Stimulated activated CD4-positive, alpha-beta T cell treated with anti-CD3 and anti-CD28 coated beads, Interleukin-1b, Interleukin-23, amount 100 ng/mL, for 24 hours (primary cell): ENCODE measurements at regions not wholly inside any gene's neighbourhood (a gene's known extent, or its start where the extent isn't known, plus 50 kb on each side); places are given as distances from the start of the nearest gene placed in this dataset.

Source experiments
- DNase-seq, 4 experiments: peaks; one replicate each; pipeline ENCODE4 v3.0.0-alpha.2; 2020; ENCODE audit warnings: low read depth in 4 of 4, low spot score in 1 of 4

- DNase-seq, result no peak
Observed at GRCh38 chr2:239693761-239694415, 293.1 kb upstream of the HDAC4 start.

GRCh38 chr2:239693330-239693729 is 292.5 kb upstream of the HDAC4 start:
- DNase-seq, result no peak

GRCh38 chr2:239692919-239693318 is 292.1 kb upstream of the HDAC4 start:
- DNase-seq, result no peak

GRCh38 chr2:239692362-239692851 is 291.6 kb upstream of the HDAC4 start:
- DNase-seq, result no peak

- no peak for DNase-seq
Observed at GRCh38 chr2:239691720-239692119, 290.9 kb upstream of the HDAC4 start.

GRCh38 chr2:239690651-239691631 is 290.1 kb upstream of the HDAC4 start:
- DNase-seq, result no peak

GRCh38 chr2:239689985-239690384 is 289.2 kb upstream of the HDAC4 start:
- no peak for DNase-seq

- no peak for DNase-seq
Observed at GRCh38 chr2:239689410-239689809, 288.6 kb upstream of the HDAC4 start.

GRCh38 chr2:239688840-239689239 is 288.0 kb upstream of the HDAC4 start:
- DNase-seq, result no peak

- no peak for DNase-seq
Observed at GRCh38 chr2:239688122-239688681, 287.4 kb upstream of the HDAC4 start.

GRCh38 chr2:239687441-239687840 is 286.6 kb upstream of the HDAC4 start:
- no peak for DNase-seq

- DNase-seq, result no peak
Observed at GRCh38 chr2:239685965-239686364, 285.1 kb upstream of the HDAC4 start.

GRCh38 chr2:239685556-239685955 is 284.7 kb upstream of the HDAC4 start:
- no peak for DNase-seq

- DNase-seq, result no peak
Observed at GRCh38 chr2:239684996-239685395, 284.2 kb upstream of the HDAC4 start.

GRCh38 chr2:239684271-239684810 is 283.5 kb upstream of the HDAC4 start:
- no peak for DNase-seq

- no peak for DNase-seq
Observed at GRCh38 chr2:239682518-239682917, 281.7 kb upstream of the HDAC4 start.

- DNase-seq, result no peak
Observed at GRCh38 chr2:239679755-239680154, 278.9 kb upstream of the HDAC4 start.

GRCh38 chr2:239678666-239679296 is 278.0 kb upstream of the HDAC4 start:
- no peak for DNase-seq

- no peak for DNase-seq
Observed at GRCh38 chr2:239678186-239678490, 277.3 kb upstream of the HDAC4 start.

- no peak for DNase-seq
Observed at GRCh38 chr2:239677453-239678185, 276.8 kb upstream of the HDAC4 start.
